Prostate gland (tissue), 2 donors: ENCODE measurements at regions not wholly inside any gene's neighbourhood (a gene's known extent, or its start where the extent isn't known, plus 50 kb on each side); places are given as distances from the start of the nearest gene placed in this dataset.
A peak's percentile ranks its signal among the peaks of the same experiment; 100 is the strongest.

Experiments
- DNase-seq: peaks from one replicate; pipeline ENCODE4 v3.0.0-alpha.2; 2019; ENCODE audit warnings: low spot score
- H3K27ac ChIP-seq, 2 donors: fragments of 200-600 bp; sonication (generic); 2 replicates each; pipeline ENCODE4 v1.5.1; 2017 to 2019
- H3K27me3 ChIP-seq: fragments of 200-600 bp; sonication (generic); replicated peaks from 2 replicates; pipeline ENCODE4 v1.5.1; 2019; ENCODE audit not compliant: insufficient read depth
- H3K36me3 ChIP-seq, 2 donors: fragments of 200-600 bp; sonication (generic); 1 replicate in 1 of 2; 2 replicates in 1 of 2; pipeline versions ENCODE4 v1.5.1 to v1.8.1; 2017 to 2019
- H3K4me1 ChIP-seq: fragments of 200-600 bp; sonication (generic); replicated peaks from 2 replicates; pipeline ENCODE4 v1.5.1; 2019
- H3K4me3 ChIP-seq, 2 donors: fragments of 200-600 bp; sonication (generic); 2 replicates each; pipeline ENCODE4 v1.5.1; 2017 to 2019
- H3K9me3 ChIP-seq: fragments of 200-600 bp; sonication (generic); 2 replicates; pipeline ENCODE4 v1.5.1; 2017
- POLR2A ChIP-seq: fragments of 450-650 bp; IDR thresholded peaks from one replicate; pipeline ENCODE4 v1.6.1; 2016; ENCODE audit warnings: antibody characterized with exemption, mild to moderate bottlenecking
- POLR2AphosphoS5 ChIP-seq: sonication (generic); formaldehyde crosslinking; IDR thresholded peaks from one replicate; pipeline ENCODE4 v1.6.1; 2017; ENCODE audit warnings: antibody characterized with exemption
- WGBS: methylation state at CpG from one replicate; pipeline ENCODE4 v1.1.5; 2018; 5-methylcytosine and 5-hydroxymethylcytosine counted together
- intact Hi-C: fragments of 100-400 bp; cut with DNase I; formaldehyde crosslinking; loops from one replicate; pipeline ENCODE4 v1.14.2; 2022
- TF ChIP-seq, protein P1 (sequence below), 4 experiments: fragments of 200-600 bp in 2 of 4; fragments of 450-650 bp in 2 of 4; sonication (generic) in 2 of 4; IDR thresholded peaks; 1 replicate in 3 of 4; 2 replicates in 1 of 4; pipeline ENCODE4 v1.5.1; 2016 to 2019; ENCODE audit warnings: antibody characterized with exemption in 4 of 4, mild to moderate bottlenecking in 2 of 4, moderate library complexity in 2 of 4

DNA sequence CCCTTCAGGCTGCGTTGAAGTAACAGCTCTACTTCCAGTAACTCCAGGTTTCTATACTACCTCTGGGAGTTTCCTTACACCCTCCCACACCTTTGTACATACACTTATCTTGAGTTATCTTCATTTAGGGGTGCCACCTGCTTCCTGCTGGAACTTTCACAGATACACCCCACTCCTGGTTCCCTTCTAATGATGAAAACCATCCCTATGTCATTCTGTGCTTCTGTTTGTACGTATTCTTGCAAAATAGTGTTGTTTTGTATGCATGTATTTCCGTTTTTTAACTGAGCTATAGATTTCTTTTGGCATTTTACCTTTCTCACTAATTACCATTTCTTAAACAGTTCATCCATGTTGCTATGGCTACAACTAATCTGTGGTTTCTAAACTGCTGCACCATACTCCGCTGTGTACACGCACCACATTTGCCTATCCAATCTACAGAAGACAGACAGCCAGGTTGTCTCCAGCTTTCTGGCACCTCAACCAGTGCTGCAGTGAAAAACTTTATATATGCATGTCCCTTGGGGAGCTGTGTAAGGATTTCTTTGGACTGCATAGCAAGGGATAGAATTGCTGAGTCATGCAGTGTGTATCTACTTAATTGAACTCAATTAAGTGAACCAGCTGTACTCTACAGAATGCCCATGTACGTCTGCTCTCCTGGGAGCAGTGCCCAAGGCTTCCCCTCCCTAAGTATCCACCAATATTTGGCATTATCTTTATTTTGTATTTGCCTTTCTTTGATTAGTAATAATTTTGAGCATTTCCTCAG lies 61.4 kb upstream of the ST8SIA2 start:
- Histone ChIP-seq H3K4me3 (no peak overlapping the region), H3K27me3 (no peaks in the 10 kb centered on the region), H3K4me1 (no peaks in the 10 kb centered on the region), H3K36me3 (no peaks in the 10 kb centered on the region), H3K27ac (no peak overlapping the region), H3K9me3 (no peaks in the 10 kb centered on the region)
- DNase-seq, result no peak
- intact Hi-C loops, result no loop called here
- no peak for TF ChIP-seq POLR2AphosphoS5
- TF ChIP-seq, protein P1, sequence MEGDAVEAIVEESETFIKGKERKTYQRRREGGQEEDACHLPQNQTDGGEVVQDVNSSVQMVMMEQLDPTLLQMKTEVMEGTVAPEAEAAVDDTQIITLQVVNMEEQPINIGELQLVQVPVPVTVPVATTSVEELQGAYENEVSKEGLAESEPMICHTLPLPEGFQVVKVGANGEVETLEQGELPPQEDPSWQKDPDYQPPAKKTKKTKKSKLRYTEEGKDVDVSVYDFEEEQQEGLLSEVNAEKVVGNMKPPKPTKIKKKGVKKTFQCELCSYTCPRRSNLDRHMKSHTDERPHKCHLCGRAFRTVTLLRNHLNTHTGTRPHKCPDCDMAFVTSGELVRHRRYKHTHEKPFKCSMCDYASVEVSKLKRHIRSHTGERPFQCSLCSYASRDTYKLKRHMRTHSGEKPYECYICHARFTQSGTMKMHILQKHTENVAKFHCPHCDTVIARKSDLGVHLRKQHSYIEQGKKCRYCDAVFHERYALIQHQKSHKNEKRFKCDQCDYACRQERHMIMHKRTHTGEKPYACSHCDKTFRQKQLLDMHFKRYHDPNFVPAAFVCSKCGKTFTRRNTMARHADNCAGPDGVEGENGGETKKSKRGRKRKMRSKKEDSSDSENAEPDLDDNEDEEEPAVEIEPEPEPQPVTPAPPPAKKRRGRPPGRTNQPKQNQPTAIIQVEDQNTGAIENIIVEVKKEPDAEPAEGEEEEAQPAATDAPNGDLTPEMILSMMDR (IDR thresholded peaks at IDR 0.05), result no peak
- 84% methylated on average over 6 of the region's 6 CpGs for WGBS

DNA sequence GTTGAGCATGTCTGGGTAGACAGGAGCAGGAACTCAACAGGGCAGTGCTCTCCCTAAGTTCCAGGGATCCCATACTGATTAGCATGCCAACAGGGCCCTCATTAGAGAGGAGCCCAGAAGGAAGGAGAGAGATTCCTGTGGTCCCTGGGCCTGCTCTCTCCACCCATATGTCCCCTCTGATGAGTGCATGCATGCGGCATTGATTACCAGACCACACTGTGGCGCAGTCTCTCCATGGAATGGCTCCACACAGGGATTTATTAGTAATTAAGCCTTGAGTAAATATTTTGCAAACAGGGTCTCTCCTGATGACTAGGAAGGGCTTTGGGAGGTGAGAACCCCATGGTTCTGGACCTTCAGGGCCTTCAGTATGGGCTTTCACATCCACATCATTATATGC lies 60.0 kb upstream of the ST8SIA2 start:
- TF ChIP-seq, protein P1 (IDR thresholded peaks at IDR 0.05), result no peak
- TF ChIP-seq POLR2AphosphoS5 (no peak), POLR2A (no peak)
- Histone ChIP-seq H3K4me1 (no peaks in the 10 kb centered on the region), H3K27ac (no peak overlapping the region), H3K9me3 (no peaks in the 10 kb centered on the region), H3K4me3 (no peak overlapping the region), H3K27me3 (no peaks in the 10 kb centered on the region), H3K36me3 (no peaks in the 10 kb centered on the region)
- WGBS, result 96% methylated on average over 2 of the region's 2 CpGs
- no peak for DNase-seq
- intact Hi-C loops, result no loop called here

DNA sequence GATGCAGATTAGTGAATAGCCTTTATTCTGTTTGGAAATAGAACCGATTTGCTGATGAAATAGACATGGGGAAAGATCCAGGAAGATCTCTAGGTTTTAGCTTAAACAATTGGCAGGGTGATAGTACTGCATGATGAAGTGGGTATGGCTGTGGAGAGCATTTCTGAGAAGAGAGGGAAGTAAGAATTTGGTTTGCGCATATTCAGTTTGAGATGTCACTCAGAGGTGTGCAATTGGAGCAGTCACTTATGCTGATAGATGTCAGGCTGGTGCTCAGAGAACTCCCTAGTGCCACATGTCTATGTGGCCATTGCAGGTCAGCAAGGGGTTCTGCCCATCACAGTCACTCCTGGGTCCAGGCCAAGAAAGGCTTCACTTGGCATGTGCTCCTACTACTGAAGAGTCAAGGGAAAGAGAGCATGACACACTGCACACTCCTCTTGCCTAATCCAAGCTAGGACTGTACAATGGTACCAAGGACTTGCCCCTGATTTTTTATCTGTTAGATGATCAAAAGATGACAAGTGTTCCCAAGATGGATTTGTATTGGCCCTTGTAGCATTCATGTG lies 57.2 kb upstream of the ST8SIA2 start:
- Histone ChIP-seq H3K27me3 (no peaks in the 10 kb centered on the region), H3K4me3 (no peak overlapping the region), H3K9me3 (no peaks in the 10 kb centered on the region), H3K27ac (no peak overlapping the region), H3K36me3 (no peaks in the 10 kb centered on the region), H3K4me1 (no peaks in the 10 kb centered on the region)
- no peak for TF ChIP-seq POLR2AphosphoS5
- TF ChIP-seq POLR2A, result no peak
- TF ChIP-seq, protein P1 (IDR thresholded peaks at IDR 0.05), result no peak
- intact Hi-C loops, result no loop called here
- no peak for DNase-seq
- 77% methylated on average over 2 of the region's 2 CpGs for WGBS

DNA sequence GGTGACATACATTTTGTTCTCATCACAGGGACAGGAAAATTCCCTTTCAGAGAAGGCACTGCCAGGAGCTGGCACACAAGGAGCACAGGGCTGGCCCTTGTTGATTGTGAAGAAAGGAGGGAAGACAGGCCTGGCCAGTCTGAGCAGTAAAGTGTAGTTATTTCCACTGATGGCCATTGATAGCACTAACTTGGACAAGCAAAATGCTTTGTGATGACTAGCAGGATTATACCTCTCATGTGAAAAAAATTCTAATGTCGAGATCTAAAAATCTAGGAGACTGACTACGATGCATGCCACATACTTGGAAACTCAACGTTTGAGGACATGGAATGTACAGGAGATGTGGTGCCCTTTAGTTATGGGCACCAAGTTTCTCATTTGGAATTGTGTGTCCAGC lies 54.3 kb upstream of the ST8SIA2 start:
- no peak for DNase-seq
- Histone ChIP-seq H3K27me3 (no peaks in the 10 kb centered on the region), H3K27ac (no peak overlapping the region), H3K4me3 (no peak overlapping the region), H3K4me1 (no peaks in the 10 kb centered on the region), H3K9me3 (no peaks in the 10 kb centered on the region), H3K36me3 (no peaks in the 10 kb centered on the region)
- TF ChIP-seq POLR2A, result no peak
- peak; percentile 15 for TF ChIP-seq POLR2AphosphoS5
- intact Hi-C loops, result no loop called here
- WGBS, result 64% methylated on average over 3 of the region's 3 CpGs
